ENCODE measurements at regions not wholly inside any gene's neighbourhood (a gene's known extent, or its start where the extent isn't known, plus 50 kb on each side); places are given as distances from the start of the nearest gene placed in this dataset.

DNA sequence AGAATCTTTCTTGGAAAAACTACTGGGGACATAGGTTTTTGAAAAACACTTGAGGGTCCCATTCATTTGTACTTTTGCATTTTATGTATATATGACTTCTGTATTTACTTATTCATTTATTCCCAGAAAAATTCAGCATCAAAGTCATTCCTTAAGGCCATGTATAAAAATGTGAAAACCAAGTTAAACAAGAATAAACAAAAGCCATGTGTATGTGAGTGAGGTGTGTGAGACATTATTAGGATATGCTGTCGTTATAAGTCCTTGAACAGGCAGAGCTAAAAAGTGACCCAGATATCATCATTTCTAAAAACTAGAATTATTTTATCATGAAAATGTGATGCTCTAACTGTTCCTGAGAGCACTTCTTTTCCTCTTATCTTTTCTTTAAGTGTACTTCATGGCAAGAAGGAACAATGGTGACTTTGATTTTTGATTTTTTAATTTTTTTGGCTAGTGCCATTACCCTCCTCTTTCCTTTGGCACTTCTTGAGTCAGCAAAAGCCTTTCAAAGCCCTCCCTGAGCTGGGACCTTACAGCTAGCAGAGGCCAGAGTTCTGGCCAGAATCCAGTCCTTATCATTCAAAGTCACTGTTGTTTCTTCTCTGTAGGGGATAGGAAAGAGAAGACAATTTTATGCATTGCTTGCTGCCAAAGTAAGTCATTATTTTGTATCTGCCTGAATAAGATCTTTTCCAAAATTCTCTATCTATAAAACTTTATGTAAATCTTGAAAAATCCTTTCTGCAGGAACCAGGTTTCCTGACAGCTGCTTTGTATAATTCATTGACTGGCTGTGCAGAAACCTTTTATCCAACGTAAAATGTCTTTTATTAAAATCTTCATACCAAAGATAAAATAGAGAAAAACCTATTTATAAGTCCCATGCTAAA is 419.7 kb upstream of the PRICKLE1 start:
- DNase-seq, result no peak

DNA sequence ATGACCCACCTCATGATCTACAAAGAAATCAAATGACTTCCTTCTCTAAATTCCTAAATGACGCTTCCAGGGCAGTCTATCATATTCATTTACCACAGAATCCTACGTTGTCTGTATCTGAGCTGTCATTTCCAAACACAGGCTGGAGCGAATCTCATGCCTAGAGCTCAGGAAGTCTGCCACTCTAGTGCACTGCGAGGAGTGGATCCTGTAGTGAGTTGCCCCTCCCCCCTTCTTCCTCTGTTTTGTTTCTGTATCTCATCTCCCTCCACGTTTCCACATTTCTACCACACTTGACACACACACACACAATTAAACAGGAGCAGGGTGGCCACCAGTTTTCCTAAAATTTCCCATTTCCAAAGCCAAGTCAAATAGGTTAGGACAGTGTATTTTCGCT is 415.4 kb upstream of the PRICKLE1 start:
- no peak for DNase-seq

DNA sequence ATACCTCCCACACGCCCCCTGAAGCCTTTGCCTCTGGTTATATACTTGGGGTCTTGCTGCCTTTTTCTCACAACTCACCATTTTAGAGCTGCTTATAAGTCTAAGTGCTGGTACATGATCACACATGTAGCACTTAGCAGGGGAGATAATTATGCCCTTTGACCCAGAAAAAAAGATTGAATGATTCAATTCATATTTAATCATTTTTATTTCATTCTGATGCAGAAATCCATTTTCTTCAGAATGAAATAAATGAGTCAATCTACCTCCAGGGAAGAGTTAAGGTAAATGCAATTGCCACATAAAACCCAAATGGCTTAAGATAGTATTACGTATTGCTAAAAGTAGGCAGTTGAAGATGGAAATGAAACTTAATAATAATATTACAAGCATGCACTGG is 414.6 kb upstream of the PRICKLE1 start:
- DNase-seq, result no peak

DNA sequence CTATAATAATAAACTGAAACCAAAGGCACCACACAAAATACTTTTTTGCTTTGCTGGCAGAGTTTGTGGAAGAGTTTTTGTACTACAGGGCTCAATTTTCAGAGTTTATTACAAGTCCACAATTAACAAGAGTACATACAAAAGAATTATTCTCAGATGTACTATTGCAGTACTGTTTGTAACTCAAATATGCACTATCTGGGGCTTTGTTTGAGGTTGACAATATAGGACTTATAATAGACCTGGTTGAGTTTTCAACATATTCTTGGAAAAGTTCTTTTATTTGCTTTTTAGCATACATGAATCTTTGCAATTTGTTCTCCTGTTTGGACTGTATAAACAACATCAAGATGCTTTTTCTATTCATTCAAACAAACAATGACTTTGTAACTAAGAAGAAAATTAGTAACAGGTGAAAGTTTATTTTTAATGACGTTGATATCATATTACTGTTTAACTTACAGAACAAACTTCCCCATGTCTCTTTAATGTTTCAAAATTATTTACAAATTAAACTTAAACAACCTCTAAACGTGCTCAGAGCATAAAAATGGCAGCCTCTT is 407.4 kb upstream of the PRICKLE1 start:
- no peak for DNase-seq

DNA sequence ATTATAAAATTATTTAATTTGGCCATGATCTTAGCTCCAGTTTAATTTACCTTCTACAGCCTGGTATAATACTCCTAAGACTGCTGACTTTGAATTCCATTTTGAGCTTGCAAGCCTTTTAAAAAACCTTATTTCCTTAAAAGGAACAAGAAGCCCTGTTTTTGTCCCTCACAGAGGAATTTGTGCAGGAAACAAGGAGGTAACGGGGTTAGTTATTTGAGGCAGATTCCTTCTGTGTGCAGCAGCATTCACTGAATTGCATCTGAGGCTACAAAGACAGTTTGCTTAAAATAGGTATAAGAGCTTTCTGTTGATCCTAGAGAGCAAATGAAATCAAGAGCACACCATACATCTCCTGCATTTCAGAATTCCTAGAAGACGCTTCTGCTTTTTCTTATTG is 403.3 kb upstream of the PRICKLE1 start:
- no peak for DNase-seq

DNA sequence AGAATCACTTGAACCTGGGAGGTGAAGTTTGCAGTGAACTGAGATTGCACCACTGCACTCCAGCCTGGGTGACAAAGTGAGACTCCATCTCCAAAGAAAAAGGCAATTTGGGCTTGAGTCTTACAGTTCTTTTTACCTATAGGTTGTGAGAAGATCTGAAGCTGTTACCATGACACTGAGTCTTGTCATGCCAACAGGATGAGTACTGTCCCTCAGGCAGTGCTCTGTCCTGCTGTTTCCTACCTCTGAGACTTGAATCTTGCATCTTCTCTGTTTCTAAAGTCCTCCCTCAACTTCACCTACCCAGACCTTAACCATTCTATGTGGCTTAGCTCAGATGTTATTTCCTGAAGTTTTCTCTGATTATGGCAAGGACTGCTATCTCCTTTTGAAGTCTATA is 400.8 kb upstream of the PRICKLE1 start:
- no peak for DNase-seq

DNA sequence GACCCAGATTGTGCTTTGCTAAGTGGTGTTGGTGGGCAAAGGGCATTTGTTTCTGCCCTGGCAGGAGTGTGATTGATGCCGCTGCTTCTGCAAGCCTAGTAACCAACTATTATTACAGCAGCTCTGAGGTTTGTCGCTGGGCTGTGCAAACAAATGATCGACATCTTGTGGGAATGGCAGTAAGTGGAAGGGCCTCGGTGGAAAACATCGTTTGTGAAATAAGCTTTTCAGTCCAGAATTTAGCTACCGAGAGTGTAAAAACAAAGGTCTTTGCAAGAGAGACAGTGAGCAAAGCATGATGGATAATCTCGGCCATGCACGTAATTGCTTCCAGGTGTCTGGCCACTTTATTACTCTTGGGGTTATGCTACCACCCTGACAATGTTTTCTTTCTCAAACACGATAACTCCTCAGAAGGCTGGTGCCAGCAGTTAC is 397.7 kb upstream of the PRICKLE1 start:
- no peak for DNase-seq

DNA sequence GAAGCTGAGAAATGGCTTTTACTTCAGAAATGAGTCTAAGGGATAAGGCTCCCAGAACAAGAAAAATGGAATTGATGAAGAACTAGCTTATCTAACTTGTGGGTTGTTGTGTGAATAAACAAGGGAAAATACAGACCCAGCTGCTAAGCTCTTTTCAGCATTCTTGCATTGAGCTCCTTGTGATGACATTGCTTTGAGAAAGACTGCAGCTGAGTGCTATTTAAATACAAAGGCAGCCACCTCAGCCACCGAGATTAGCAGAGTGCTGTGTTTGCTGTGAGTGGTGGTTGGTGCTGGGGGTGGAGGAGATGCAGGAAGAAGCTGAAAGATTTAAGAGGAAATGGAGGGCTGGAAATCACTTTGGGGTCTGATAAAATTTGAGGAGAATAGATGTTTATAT is 396.0 kb upstream of the PRICKLE1 start:
- no peak for DNase-seq

DNA sequence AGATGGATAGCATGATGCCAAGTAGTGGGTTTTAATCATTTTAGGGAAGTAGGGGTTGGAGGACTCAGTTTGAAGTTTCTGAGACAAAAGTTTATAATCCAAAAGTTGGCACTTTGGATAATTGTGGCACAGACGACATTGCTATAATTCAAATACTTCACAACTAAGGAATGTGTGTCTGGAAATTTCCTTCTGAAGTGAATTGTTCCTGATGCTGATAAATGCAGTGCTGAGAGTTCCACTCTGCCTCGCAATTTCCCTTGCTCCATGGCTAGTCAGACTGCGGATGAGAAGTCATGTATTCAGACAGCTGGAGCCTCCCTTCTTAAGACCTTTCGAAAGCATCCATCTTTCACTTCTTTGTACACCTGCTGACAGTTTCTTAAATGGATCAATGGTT is 393.3 kb upstream of the PRICKLE1 start:
- no peak for DNase-seq

DNA sequence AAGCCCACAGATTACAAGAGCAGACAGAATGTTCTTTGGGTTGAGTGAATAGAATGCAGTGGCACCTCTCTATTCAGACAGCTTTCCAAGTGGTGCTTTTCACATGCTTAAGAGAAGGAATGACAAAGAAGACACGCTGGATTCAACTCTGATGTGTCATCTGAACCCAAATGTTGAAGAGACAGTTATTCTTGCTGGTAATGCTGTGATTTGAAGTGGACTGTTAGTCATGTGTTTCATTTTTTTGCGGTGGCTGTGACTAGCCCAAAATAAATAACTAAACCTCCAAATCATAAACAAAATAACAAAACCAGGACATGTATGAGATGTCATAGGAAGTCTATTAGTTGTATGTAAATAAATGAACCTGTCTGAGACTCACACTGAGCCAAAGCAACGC is 391.8 kb upstream of the PRICKLE1 start:
- DNase-seq, result no peak

DNA sequence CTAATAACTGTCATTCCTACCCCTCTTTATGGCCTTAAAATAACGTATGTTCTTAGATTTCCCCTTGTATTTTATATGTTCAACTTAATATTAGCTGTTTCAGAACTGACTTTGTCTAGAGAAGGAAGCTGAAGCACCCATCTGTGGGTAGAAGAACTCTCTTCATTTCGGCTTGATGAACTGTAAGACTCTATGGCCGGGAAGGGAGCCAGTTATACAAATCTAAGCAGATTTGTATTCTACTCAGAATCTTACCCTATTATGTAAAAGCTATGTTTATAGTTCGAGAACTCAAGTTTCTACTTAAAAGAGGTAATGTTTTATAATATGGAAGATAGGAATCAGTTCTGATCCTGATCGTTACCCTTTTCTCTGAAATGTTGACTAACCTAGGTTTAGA is 390.9 kb upstream of the PRICKLE1 start:
- DNase-seq, result no peak

DNA sequence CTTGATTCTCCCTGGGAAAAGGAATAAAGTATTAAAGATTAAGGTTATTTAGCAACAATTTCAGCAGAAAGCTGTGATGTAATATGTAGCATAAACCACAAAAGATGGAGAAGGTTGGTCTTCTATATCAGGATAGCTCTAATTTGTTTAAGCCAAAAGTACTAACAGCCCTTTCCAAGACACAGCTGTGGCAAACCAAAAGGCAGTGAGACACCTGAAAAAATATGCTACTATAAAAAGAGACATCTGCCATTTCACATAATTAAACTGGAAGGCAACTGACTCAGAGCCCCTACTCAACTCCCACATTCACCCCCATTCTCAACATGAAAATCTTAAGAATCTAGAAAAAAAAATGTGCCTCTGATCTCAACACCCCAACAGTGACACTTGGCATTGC is 390.2 kb upstream of the PRICKLE1 start:
- DNase-seq, result no peak

DNA sequence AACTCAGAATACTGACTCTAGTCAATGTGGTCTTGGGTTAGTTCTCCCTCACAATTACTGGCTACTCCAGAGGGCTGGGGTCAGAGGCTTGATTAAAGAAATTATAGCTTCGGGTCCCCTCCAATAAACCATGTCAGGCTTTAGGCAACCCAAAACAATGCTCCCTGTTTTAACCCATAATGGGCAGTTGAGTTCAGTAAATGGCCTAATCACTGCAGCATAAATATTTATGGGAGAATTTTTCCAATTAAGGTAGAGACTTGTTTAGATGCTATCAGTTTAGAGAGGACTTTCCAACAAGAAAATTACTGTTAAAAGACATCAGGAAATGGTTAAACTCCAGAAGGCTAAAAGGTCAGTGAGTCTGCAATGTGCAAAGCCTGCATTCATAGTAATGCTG is 389.2 kb upstream of the PRICKLE1 start:
- DNase-seq, result no peak

DNA sequence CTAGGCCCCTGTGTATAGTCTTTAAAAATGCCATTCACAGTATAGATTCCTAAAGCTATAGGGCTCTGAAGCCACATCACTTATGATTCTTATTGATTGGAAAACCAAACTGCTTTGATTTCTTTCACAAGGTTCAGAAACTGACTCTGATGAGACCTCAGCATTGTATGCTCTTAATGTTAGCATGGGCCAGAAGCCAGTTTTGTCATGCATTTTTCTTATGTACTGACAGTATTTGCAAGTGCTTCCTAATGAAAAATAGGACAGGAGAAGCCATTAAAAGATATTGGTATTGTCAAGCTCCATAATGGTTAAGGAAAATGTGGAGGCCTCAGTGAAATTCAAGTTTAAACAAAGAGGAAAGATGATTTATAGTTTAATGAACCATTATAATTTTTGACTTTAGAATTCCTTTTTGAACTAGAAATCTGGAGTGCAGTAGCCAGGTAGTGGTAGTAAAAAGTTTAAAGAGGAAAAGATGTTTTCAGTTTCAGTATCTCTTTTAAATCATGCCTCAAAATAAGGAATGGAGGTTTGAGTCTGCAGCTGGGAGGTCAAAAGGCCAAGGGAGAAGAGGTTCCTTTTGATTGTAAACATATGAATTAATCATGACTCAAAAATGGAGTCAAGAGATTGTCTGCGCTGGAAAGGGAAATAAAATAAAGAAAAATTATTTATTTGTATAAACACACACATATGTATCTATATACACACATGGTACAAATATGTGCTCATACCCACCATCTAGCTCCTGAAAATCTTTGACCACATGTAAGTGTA is 388.1 kb upstream of the PRICKLE1 start:
- no peak for DNase-seq

DNA sequence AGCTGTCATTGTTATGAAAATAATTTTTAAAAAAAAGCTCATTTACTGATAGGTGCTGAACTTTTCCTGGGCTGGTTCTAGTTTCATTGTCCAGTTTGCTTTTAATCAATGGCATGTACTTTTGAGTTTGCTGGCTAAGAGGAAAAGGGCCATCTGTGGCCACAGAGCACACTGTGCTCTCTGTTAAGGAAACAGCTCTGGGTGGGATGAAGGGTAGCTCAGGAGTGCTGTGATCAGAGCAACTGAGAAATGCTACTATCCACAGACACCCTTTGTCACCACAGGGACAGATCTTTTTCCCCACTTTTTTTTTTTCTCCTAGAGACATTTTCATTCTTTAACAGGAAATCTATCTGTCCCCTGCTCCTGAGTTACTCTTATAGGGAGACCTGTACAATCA is 387.1 kb upstream of the PRICKLE1 start:
- DNase-seq, result no peak

DNA sequence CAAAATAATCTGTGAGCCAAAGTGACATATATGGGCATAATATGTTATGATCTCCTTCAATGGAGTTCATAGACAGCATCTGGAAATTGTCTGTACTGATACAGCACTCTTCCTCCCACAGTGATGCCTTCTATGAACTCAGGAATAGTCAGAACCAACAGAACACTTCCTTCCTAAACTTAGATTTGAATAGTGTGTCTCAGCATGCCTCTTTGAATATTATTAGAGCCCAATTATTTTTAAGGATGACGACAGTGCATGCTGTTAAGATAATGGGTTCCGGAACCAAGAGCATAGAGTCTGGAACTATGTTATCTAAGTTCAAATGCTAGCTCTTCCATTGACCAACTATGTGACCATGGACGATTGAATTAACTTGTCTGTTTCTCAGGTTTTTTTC is 386.6 kb upstream of the PRICKLE1 start:
- DNase-seq, result no peak

DNA sequence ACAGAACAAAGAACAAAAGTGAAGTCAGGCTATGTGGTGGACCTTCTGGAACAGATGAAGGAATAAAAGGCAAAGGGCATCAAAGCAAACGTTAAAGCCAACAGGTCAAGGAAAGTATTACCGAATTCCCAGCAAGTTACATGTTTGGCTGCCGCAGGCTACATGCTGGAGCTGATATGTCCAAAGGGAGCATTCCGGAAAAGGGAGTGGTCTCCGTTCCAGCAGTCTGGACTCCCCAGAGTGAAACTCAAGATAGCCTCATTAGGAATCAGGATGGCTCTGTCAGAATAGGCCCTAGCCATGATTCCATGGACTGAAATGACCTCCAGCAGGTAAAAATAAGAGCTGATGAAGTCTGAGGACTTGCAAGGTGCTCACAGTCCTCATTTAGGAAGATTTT is 379.8 kb upstream of the PRICKLE1 start:
- DNase-seq, result no peak

DNA sequence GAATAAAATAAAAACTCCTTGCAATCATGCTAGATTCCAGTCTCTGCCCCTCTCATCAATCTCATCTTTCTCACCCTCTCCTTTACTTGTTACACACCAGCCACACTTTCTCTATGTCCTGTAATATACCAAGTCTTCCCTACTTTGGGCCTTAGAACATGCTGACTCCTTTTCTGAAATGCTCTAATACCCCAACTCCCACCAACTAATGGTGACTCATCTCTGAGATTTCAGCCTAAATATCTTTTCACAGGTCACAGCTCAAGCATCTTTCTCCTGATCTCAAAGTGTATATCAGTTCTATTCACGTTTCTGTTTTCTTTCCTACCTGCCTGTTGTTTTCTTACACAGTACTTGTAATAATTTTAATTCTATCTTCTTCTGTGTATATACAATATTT is 378.9 kb upstream of the PRICKLE1 start:
- DNase-seq, result no peak

DNA sequence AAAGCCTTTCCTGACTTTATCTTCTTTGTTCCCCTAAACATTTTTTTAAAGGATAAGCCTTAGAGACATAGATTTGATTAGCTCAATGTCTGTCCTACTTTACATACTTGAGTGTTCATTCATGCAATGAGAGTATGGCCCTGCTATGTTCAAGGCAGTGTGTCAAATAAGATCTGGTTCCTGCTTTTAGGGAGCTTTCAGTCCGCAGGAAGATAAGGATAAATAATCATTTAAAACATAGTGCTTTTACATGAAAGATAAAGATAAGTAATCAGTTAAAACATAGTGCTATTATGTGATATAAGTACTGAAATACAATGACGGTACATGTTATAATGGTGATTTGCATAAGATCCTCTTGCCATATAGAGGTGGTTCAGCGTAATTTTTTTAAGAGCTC is 378.3 kb upstream of the PRICKLE1 start:
- no peak for DNase-seq

DNA sequence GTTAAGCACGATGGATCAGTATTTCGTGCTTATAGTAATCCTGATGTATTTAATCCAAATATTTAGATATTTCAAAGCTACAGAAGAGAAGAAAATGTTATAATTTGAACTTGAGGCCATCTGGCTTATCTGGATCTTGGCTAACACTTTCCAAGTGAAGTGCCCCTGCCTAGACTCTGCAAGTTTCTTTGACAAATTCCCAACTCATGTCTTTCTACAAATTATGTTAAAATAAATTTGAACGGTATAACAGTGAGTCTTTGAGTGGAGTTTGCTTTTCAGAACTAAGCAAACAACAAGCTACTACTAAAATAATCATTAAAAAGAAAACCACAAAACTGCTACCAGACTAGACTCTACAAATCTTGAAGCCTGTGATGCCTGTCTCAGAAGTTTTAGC is 374.4 kb upstream of the PRICKLE1 start:
- DNase-seq, result no peak

DNA sequence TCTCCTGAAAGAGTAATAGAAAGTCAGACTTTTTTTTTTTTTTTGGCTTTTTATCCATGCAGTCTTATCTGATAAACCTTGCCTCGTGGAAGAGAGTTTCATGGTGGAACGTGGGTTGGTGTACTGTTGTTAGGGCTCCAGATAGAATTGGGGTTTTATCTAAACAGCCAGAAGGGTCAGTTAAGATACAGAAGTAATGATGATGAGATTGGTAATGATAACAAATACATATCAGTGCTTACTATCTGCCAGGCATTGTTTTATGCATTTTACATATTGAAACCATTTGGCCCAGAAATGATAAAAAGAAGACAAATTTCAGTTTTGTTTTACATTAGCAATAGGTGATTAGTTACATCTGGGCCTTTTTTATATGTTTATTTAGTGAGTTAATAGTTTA is 372.8 kb upstream of the PRICKLE1 start:
- DNase-seq, result no peak

DNA sequence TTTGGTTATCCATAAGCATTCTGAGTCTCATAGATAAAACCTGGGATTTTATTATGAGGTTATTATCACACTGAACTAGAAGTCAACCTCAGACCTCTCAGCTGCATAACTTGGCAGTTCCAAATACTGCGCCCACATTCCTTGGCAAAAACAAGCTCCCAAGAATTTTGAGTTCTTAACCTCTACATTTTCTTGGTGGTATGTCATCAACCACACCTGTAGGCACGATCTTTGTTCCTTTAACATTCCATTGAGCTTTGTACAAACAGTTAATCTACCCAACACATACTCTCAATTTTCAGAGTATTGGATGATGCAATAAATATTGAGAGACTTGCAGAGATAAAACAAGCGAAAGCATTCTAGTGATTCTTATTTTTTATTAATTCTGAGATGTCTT is 371.8 kb upstream of the PRICKLE1 start:
- no peak for DNase-seq

DNA sequence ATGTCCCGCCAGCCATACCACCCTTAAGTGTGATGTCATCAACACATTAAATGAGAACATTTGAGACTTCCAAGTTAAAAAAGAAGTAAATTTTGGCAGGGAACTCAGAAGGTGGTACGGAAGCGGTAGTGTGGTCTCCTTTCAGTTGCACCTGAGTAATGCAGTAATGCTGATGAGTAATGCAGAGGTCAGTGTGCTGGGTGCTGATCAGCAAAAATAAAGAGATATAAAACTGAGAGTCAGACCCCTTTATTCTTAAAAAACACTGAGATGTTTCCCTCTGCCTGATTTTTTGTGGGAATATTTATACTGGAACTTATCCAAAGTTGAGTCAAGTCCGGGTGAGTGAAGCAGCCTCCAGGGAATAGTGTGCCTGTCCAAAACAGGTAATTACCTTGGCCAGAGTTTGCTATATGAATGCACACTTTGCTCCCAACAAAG is 370.6 kb upstream of the PRICKLE1 start:
- DNase-seq, result no peak

DNA sequence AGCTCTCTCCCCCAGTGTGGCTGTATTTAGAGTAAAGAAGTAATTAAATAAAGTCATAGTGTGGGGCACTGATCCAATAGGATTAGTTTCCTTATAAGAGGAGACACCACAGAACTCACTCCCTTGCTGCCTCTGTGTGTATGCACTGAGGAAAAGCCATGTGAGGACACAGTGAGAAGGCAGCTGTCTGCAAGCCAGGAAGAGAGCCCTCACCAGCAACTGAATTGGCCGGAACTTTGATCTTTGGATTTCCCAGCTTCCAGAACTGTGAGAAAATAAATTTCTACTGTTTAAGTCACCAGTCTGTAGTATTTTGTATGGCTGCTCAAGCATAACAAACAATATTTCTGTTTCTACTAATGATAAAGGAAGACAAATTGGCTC is 368.7 kb upstream of the PRICKLE1 start:
- no peak for DNase-seq

Measured in NCI-H2081 treated with DMSO at 0.1 percent for 48 hours (cell line).